AG04450 (cell line): ENCODE measurements at regions not wholly inside any gene's neighbourhood (a gene's known extent, or its start where the extent isn't known, plus 50 kb on each side); places are given as distances from the start of the nearest gene placed in this dataset.

Source experiments
- CTCF ChIA-PET: fragments of 300-600, 350-600 bp; formaldehyde crosslinking; extraction: SDS; loops from one replicate; lab custom pipeline; 2022; ENCODE audit warnings: antibody characterized with exemption, inconsistent platforms; lab: Charles Lee
- POLR2A ChIA-PET: fragments of 350-600 bp; formaldehyde crosslinking; extraction: SDS; loops from one replicate; lab custom pipeline; 2021; ENCODE audit warnings: antibody characterized with exemption, inconsistent platforms; lab: Yijun Ruan, JAX
- DNase-seq: peaks from one replicate; pipeline ENCODE4 v3.0.0-alpha.2; 2011; ENCODE audit warnings: low read depth, low spot score
- H3K27ac ChIP-seq: one replicate; pipeline ENCODE4 v1.5.1; 2012; ENCODE audit warnings: low read depth, low read length, control low read depth
- H3K27me3 ChIP-seq: one replicate; pipeline ENCODE4 v1.6.0; 2012; ENCODE audit warnings: low read length; ENCODE audit not compliant: control insufficient read depth, insufficient read depth
- H3K4me3 ChIP-seq: 2 replicates; pipeline ENCODE4 v1.5.1; 2011; ENCODE audit warnings: mild to moderate bottlenecking, low read depth, low read length, control low read depth
- H3K9me3 ChIP-seq: 2 replicates; pipeline ENCODE4 v1.5.1; 2012; ENCODE audit warnings: low read length; ENCODE audit not compliant: control insufficient read depth, insufficient read depth
- CTCF ChIP-seq: IDR thresholded peaks from 2 replicates; pipeline ENCODE4 v1.5.1; 2011; ENCODE audit warnings: low read depth, low read length, control low read depth, inconsistent platforms

GRCh38 chr16:82317411-82318167, 147.6 kb upstream of the MPHOSPH6 start:
- Histone ChIP-seq H3K4me3 (no peak overlapping the region), H3K27me3 (no peaks in the 10 kb centered on the region), H3K9me3 (no peaks in the 10 kb centered on the region), H3K27ac (no peak overlapping the region)
- TF ChIP-seq CTCF: no peak
- POLR2A ChIA-PET: no interaction called here
- CTCF ChIA-PET: interaction anchor here (1.1 kb wide), 1 partner anchor 55 kb away, joined by 4 read pairs; no protein-coding TSS in a partner anchor
- DNase-seq: no peak

GRCh38 chr16:82313754-82314153, 143.7 kb upstream of the MPHOSPH6 start:
- Histone ChIP-seq H3K4me3 (no peak overlapping the region), H3K9me3 (no peaks in the 10 kb centered on the region), H3K27ac (no peak overlapping the region), H3K27me3 (no peaks in the 10 kb centered on the region)
- no peak for DNase-seq
- ChIA-PET CTCF (no interaction called here), POLR2A (no interaction called here)
- TF ChIP-seq CTCF: no peak

- H3K27ac ChIP-seq: no peak overlapping the region
- no peaks in the 10 kb centered on the region for H3K27me3 ChIP-seq
- POLR2A ChIA-PET: no interaction called here
- CTCF ChIA-PET: no interaction called here
- no peak overlapping the region for H3K4me3 ChIP-seq
- no peak for DNase-seq
- H3K9me3 ChIP-seq: no peaks in the 10 kb centered on the region
- TF ChIP-seq CTCF: no peak
These were observed 141.5 kb upstream of the MPHOSPH6 start for GRCh38 chr16:82311528-82311927.

GRCh38 chr16:82302042-82302727, 132.2 kb upstream of the MPHOSPH6 start:
- Histone ChIP-seq H3K4me3 (no peak overlapping the region), H3K27me3 (peaks cover 5% of the 10 kb centered on the region), H3K27ac (no peak overlapping the region), H3K9me3 (no peaks in the 10 kb centered on the region)
- POLR2A ChIA-PET: no interaction called here
- TF ChIP-seq CTCF: no peak
- CTCF ChIA-PET: no interaction called here
- no peak for DNase-seq

GRCh38 chr16:82301146-82301755, 131.2 kb upstream of the MPHOSPH6 start:
- Histone ChIP-seq H3K27me3 (peaks cover 5% of the 10 kb centered on the region), H3K27ac (no peak overlapping the region), H3K4me3 (no peak overlapping the region), H3K9me3 (no peaks in the 10 kb centered on the region)
- no peak for DNase-seq
- TF ChIP-seq CTCF: no peak
- POLR2A ChIA-PET: no interaction called here
- CTCF ChIA-PET: no interaction called here
